ENCODE measurements at regions not wholly inside any gene's neighbourhood (a gene's known extent, or its start where the extent isn't known, plus 50 kb on each side); places are given as distances from the start of the nearest gene placed in this dataset.
A peak's percentile ranks its signal among the peaks of the same experiment; 100 is the strongest.
"Not testable (repeated sequence)": the region's sequence is repeated elsewhere in the genome, so short reads cannot be mapped to it uniquely, and the experiment has no call there.

DNA sequence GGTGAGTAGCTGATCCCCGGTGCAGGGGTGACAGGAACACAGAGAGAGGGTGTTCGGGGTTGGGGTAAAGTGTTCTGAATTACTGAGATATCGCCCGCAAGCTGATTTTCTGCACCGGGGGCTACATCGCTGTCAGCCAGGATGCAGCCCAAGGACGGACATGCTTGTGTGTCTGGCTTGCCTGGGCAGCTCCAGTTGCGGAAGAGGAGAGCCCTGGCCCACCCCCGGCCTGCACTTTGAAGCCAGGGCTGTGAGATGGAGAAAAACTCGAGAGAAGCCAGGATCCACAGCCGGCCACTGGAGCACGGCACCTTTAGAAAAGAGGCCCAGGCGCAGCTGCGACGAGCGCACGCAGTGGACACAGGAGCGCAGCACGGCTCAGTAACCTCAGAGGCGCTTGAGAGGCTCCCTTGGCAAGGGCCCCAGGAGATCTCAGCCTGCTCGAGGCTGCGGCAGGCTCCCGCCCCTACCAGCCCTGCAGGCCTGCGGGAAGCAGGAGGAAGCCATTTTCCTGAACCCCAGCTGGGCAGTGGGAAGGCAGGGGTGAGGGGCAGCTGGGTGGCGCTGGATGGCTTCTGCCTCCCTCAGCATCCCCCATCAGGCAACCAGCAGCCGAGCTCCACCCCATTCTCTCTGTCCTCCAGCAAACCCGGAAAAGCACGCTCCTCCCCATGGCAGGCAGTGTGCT is 59.2 kb downstream of the C9orf50 start:
- no peak for DNase-seq (ENCODE audit: low read depth)

DNA sequence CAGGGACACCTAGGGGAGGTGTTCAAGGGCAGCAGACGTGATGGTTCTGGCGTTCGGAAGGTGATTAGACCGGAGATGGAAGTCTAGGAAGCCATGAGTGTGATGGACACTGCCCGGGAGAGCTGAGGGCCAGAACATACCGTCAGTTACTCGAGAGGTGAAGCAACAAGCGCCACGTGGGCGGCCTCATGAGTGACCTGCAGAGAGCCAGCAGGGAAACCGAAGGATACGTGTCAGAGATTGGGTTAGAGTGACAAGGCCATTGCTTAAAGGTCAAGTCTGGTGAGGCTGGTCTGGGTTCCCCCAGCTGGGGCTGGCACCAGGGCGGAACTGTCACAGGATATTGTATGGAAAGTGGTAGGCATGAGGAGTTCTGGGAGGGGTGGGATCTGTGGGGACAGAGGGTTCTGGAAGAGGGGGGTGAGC is 60.0 kb downstream of the C9orf50 start:
- no peak for DNase-seq (ENCODE audit: low read depth)

DNA sequence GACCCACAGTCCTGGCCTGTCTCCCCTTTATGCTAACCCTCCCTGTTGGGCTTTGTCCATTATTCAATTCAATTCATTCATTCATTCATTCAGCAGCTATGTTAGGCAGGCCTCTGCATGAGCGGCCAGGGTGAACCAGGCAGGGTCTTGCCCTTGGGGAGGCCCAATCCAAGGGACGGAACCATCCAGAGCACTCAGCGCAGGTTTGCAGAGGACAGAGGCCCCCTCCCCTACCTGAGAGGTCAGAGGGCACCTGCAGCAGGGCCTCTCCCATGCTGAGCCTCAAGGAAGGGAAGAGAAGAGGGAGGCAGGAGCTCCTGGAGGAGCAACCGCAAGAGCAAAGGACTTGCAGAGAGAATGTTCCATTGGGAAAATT is 61.4 kb downstream of the C9orf50 start:
- no peak for DNase-seq (ENCODE audit: low read depth)

DNA sequence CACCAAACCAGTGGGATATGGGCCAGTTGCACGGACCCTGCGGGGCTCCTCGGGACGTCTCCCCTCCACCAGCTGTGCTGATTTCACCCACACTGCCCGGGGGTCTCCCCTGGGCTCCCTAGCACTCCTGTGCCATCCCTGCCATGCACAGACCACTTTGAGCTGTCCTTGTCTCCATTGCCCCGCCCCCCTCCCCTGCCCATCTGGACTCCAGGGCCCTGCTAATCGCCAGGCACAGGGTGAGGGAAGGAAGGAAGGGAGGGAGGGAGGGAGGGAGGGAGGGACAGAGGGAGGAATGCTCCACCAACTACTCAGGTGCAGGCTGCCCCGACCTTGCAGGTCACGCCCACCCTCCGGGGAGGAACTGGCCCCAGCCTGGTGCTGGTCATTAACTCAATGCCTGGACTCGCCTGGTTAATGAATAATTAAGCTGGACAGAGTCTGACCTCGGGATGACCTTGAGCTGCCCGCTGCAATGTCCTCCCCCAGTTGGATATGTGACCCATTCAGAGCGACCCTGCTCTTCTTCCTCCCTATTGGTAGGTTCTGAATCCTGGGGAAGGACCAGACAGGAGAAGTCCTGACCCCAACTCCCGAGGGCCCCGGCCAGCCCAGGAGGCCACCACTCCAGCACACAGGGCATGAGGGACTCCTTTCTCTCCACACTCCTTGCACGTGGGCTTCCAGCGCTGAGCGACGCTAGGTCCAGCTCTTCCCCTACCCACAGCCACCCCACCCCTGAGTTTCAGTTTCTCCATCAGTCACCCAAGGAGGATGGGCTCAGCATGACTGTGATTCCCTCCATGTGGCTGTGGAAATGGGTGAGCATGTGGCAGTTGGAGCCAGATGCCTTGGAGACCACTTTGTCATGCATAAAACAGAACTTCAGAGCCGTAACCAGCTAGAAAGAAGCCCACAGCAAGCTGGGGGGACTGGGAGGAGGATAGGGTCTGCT is 62.1 kb downstream of the C9orf50 start:
- DNase-seq (ENCODE audit: low read depth) = no peak

DNA sequence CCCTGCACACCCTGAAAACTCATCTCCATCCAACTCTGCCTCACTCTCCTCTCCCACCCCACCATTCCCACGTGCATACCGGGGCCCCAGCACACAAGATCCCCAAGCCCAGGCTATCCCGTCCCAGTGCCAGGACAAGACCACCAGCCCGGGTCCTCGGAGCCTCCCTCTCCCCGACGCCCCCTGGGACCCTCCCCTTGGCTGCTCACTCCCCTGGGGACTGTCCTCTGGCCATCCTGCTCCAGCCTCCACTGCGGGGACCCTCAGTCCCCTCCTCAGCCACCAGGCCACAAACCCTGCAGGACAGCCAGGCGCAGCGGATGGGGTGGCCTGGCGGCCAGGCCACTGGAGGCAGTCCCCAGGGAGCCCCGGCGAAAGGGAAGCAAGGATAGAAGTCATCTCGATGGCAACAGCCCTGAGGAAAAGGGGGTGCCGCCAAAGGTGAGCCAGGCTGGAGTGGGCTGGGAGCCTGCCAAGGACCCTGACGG is 62.8 kb downstream of the C9orf50 start:
- DNase-seq (ENCODE audit: low read depth) = no peak

DNA sequence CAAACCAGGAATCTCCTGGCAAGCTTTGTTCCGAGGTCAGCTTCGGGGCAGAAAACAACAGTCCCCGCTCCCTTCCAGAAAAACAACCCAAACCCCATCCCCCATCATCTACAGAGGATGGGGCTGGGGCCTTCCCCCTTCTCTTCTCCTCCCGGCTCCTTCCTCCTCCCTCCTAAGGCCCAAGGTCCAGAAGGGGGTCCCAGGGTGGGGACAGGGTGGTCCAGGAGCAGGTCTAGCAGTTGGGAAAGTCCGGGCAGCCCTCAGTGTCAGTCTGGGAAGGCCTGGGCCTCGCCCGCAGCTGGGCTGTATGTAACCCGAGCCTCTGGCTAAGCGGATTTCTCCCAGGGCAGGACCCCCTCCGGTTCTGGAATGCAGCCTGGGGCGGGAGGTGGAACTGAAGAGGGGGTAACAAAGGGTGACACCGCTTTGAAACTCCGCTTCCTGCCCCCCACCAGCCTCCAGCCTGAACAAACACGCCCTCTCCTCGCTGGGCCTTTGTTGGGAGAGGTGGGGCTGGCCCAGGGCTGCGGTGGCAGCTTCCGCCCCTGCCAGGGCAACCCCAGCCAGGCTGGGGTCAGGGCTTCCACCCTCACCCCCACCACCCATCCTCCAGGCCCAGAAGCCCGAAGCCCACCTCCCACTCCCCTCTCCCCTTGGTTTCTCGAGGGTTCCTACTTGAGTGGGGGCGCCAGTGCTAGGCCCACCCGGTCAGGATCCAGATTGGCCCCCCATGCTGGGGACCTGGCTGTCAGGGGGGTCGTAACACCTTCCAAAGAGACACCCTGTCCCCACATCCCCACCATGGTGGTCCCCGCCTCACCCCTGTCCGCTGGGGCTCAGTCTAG is 63.5 kb downstream of the C9orf50 start:
- DNase-seq (ENCODE audit: low read depth) = peak; percentile 67

DNA sequence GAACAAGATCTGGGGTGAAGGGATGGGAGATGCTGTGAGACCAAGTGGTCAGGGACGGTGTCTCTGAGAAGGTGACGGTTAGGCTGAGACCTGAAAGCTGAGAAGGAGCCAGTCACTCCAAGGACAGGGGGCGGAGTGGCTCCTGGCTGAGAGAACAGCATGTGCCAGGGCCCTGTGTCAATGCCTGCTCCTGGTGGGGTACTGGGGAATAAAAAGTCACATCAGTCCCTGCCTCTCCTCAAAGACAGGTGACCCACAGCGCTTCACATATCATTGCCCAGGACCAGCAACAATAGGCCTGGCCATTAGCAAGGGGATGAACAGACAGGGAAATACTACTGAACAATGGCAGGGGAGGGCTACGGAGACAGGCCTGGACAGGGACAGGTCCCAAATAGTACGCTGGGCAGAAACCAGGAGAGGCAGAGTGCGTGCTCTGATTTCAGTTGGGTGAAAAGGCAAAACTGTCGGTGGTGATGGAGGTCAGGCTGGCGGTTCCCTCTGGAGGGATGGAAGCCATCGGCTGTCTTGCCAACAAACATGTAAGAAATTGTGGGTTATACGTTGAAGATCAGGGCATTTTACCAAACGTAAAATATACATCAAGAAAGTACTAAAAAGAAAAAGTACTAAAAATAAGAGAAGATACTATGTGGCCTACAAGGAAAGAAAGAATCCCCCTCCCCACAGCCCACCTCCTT is 64.3 kb downstream of the C9orf50 start:
- DNase-seq (ENCODE audit: low read depth) = no peak

DNA sequence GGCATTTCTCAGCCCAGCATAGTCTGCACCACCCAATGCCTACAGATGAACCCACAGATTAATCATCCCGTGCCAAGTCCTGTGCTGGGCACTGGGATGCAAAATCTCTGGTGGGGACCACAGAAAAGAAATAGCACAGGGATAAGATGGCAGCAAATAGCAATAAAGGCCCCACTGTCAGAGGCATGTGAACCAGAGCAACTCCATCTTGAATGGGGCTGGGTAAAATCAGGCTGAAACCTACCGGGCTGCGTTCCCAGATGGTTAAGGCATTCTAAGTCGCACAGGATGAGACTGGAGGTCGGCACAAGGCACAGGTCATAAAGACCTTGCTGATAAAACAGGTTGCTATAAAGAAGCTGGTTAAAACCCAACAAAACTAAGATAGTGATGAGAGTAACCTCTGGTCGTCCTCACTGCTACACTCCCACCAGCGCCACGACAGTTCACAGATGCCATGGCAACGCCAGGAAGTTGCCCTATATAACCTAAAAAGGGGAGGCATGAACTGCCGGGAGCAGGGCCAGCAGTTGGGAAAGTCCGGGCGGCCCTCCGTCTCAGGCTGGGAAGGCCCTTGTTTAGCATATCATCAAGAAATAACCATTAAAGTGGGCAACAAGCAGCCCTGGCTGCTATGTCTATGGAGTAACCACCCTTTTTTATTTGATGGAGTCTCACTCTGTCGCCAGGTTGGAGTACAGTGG is 65.2 kb downstream of the C9orf50 start:
- DNase-seq (ENCODE audit: low read depth) = no peak

DNA sequence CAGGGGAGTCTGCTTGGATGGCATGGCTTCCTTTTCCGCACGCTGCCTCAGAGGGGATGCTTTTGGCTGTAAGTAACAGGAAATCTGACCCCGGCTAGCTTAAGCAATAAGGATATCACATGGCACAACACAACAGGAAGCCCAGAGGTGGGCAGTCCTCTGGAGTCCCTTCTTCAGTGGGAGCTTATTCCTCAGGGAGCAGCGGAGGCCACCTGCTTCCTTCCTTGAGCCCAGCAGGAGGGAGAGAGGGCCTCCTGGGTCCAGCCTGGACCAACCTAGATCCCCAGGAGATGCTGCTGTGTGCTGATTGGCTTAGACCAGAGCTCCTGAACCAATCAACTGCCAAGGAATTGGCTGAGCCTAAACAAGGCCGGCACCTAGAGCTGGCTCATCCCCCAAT is 66.3 kb downstream of the C9orf50 start:
- no peak for DNase-seq (ENCODE audit: low read depth)

DNA sequence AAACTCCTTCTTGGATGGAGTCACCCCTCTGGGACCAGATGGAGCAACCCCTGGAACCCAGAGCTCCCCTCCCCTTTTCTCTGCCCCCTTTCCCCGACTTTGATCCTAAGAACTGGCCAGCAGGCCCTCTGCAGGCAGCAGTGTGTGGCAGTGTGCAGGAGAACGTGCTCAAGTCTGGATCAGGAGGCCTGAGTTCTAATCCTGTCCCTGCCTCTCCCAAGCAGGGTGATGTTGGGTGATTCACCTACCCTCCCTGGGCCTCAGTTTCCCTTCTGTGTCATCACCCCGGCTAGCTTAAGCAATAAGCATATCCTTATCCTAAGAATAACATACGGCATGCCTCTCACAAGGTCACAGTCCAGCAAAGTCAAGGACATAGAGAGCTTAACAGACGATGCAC is 67.6 kb downstream of the C9orf50 start:
- DNase-seq (ENCODE audit: low read depth) = no peak

DNA sequence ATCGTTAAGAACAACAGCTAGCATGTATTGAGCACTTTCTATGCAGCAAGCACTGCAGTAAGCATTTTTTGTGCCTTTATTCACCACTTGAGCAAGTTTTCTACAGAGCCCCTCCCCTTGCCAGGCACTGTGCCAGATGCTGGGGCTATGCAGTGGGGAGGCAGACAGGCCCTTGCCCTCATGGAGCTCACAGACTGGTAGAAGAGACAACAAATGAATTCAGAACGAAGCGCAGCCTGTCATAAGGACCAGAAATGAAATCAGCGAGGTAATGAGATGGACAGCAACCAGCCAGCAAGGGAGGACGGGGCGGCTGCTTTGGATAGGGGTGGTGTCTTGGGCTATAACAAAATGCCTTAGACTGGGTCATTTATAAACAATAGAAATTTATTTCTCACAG is 68.8 kb downstream of the C9orf50 start:
- DNase-seq (ENCODE audit: low read depth) = no peak

DNA sequence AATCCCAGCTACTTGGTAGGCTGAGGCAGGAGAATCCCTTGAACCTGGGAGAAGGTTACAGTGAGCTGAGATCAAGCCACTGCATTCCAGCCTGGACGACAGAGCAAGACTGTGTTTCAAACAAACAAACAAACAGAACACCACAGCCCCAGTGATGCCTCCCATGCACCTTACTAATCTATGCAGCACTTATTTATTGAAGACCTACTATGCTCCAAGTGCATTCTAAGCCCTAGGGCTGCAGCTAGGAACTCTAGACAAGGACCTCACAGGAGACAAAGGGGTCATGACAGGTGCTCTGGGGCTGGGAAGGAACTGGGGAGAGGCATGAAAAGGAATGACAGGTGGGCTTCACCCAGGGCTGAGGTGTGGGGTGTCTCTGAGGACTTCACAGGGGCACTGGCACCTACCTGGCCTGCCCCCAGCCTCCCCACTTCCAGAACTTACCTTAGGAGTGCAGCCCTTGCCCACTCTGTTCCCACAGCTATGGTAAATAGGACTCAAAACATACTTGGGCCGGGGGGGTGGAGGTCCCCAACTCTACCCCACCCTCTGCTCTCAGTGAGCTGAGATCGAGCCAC is 69.4 kb downstream of the C9orf50 start:
- no peak for DNase-seq (ENCODE audit: low read depth)

DNA sequence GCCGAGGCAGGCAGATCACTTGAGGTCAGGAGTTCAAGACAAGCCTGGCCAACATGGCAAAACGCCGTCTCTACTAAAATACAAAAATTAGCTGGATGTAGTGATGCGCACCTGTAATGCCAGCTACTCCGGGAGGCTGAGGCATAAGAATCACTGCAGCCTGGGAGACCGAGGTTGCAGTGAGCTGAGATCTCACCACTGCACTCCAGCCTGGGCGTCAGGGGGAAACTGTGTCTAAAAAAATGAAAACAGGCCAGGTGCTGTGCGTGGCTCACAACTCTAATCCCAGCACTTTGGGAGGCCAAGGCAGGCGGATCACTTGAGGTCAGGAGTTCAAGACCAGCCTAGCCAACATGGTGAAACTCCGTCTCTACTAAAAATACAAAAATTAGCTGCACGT is 69.9 kb downstream of the C9orf50 start:
- DNase-seq (ENCODE audit: low read depth) = not testable (repeated sequence)

DNA sequence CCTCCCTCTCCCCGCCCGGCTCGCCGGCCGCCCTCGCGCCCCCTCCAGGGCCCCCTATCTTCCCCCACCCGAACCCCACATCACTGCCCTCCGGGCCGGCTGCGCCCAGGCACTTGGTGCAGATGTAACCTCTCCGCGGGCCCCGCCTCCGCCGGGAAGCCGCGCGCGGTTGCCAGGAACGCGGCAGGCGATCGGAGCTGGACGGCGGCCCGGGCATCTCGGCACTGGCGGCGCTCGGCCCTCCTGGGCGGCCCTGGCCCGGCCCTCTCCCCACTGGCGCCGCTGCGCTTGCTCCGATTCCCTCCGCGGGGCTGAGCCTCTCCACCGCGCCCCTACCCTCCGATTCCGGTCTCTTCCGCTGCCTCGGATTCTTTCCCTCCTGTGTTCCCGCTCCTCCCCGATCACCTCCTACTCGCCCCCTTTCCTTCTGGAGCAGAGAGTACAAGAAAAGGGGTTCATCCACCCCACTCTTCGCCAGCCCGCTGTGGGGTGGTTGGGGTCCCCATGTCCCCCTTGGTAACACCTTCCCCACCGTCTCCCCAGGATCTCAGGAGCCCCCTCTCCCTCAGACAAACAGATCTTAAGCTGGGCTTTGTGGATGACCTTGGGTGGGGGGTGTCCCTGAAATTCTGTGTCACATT is 70.6 kb downstream of the C9orf50 start:
- DNase-seq (ENCODE audit: low read depth) = peak; percentile 75

DNA sequence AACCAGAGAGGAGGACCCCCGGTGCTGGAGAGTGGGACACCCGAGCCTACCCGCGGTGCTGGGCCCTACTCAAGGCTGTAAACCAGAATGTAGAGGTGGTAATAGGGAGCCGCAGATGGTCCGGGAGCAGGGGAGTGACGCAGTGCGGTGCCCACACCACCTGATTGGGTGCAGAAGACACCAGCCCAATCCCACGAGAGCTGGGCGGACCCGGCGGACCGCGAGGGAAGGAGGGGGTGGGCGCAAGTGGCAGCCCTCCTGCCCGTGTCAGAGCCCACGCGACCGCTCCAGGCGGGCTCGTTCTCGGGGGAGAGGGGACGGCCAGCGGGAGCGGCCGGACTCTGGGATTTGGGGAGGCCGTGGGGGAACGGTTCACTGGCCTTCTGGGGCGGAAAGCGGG is 71.2 kb downstream of the C9orf50 start:
- no peak for DNase-seq (ENCODE audit: low read depth)

DNA sequence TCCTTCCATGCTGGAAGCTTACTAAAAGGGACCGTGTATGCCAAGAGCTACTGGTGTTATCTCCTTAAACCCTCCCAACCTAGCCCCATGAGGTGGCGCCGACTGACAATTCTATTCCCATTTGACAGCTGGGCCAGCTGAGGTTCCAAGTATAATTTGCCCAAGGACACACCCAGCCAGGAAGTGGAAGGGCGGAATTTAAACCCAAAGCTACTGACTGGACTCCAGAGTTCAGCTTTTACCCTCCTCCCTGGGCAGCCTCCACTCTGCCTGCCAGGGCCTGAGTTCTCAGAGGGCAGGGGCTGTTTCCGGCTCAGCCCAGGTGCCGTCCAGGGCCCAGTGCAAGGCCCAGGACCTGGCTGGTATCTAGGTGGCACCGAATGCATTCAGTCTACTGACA is 71.8 kb downstream of the C9orf50 start:
- DNase-seq (ENCODE audit: low read depth) = no peak

DNA sequence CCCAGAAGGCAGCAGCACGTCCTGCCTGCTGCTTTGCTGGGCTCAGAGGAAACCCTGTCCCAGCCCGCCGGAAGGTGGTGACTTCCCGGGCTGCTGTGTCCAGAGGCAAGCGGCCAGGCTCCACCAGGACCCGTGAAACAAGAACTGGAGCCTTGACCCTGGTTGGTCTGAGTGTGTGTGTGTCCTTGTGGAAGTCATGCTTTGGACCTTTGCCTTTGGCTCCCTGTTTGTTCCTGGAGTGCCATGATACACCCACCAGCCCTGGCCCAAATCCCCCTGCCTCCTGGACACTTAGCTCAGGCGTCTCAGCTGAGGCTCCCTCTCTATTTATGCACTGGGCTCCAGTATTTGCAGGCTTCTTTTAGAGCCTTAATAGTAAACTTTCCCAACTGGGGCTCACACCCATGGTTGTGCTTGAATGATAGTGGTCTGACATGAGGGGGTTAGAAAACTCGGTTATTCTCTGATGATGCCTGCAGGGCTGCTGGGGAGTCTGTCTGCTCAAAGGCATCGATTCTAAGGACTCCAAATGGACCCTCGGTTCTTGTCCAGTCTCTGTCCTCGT is 72.2 kb downstream of the C9orf50 start:
- DNase-seq (ENCODE audit: low read depth) = no peak

DNA sequence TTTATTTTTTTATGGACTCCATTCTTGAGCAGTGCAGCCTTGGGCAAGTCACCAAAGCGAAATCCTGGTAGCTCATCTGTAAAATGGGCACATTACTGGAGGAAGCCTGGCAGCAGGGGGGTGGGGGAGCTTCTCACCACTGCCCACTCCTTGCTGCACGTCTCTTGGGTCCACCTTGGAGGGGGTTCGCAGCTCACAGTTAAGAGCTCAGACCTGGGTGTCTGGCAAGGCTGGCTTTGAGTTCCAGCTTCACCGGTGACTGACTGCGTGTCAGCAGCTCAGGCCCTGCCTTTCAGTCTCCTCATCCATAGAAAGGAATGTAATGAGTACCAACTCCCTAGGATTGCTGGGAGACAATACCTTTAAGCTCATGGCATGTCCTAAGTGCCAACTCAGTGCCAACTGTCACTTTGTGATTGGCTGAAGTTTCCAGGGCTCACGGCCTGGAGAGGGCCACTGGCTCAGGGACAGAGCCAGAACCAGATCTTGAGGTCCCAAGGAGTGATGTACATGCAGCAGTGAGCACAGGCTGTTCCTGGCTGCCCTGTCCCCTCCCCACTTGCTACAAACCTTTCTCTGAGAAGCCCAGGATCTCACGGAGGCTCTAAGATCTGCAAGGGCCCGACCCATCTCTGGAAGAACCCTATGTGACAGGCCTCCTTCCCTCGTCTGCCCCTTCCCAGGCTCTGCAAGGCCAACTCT is 72.9 kb downstream of the C9orf50 start:
- no peak for DNase-seq (ENCODE audit: low read depth)

Measured in myocyte (in vitro differentiated cells).